OCI-LY3 (cell line): ENCODE measurements at regions not wholly inside any gene's neighbourhood (a gene's known extent, or its start where the extent isn't known, plus 50 kb on each side); places are given as distances from the start of the nearest gene placed in this dataset.

Experiments
- H2AFZ ChIP-seq: fragments of 200-600, 300-600 bp; shearing (Covaris generic); 2 replicates; pipeline ENCODE4 v1.6.0; 2014; ENCODE audit warnings: antibody characterized with exemption, low read depth, low read length
- H3K27ac ChIP-seq: fragments of 200-600, 300-600 bp; sonication (generic); 2 replicates; pipeline ENCODE4 v1.5.1; 2014; ENCODE audit warnings: mild to moderate bottlenecking, low read length, moderate library complexity, mixed read lengths
- H3K27me3 ChIP-seq: fragments of 200-600, 300-600 bp; sonication (generic); 2 replicates; pipeline ENCODE4 v1.6.1; 2014; ENCODE audit warnings: low read depth, low read length, mixed read lengths
- H3K36me3 ChIP-seq: fragments of 200-600, 300-600 bp; sonication (generic); replicated peaks from 2 replicates; pipeline ENCODE3; 2014; ENCODE audit warnings: low read depth, low read length, mixed read lengths
- H3K4me1 ChIP-seq: fragments of 300-600, 200-600 bp; sonication (generic); 2 replicates; pipeline ENCODE4 v1.6.1; 2014; ENCODE audit warnings: low read length, mixed read lengths
- H3K4me2 ChIP-seq: fragments of 200-600, 300-600 bp; sonication (generic); 2 replicates; pipeline ENCODE4 v1.6.1; 2014; ENCODE audit warnings: low read length, mixed read lengths
- H3K4me3 ChIP-seq: fragments of 300-600, 200-600 bp; sonication (generic); 2 replicates; pipeline ENCODE4 v1.5.1; 2014; ENCODE audit warnings: antibody characterized with exemption, mild to moderate bottlenecking, low read length, moderate library complexity
- H3K79me2 ChIP-seq: fragments of 300-600, 200-600 bp; shearing (Covaris generic); 2 replicates; pipeline ENCODE4 v1.6.1; 2014; ENCODE audit warnings: mild to moderate bottlenecking, low read length, mixed read lengths
- H3K9ac ChIP-seq: fragments of 300-600, 200-600 bp; shearing (Covaris generic); 2 replicates; pipeline ENCODE4 v1.6.0; 2014; ENCODE audit warnings: mild to moderate bottlenecking, low read length, moderate library complexity
- H3K9me3 ChIP-seq: fragments of 200-600, 300-600 bp; shearing (Covaris generic); 2 replicates; pipeline ENCODE4 v1.6.1; 2014; ENCODE audit warnings: low read length, mixed read lengths; ENCODE audit not compliant: insufficient read depth
- H4K20me1 ChIP-seq: fragments of 200-600, 300-600 bp; sonication (generic); 2 replicates; pipeline ENCODE4 v1.6.1; 2016; ENCODE audit warnings: low read length, mixed read lengths; ENCODE audit not compliant: insufficient read depth
- EZH2phosphoT487 ChIP-seq: fragments of 200-600 bp; shearing (Covaris generic); IDR thresholded peaks from 2 replicates; pipeline ENCODE4 v1.6.1; 2018; ENCODE audit warnings: antibody characterized with exemption, mixed run types, low read depth
- TF ChIP-seq, protein P1 (sequence below): fragments of 200-600, 300-600 bp; sonication (generic); IDR thresholded peaks from 2 replicates; pipeline ENCODE4 v1.5.1; 2014; ENCODE audit warnings: antibody characterized with exemption, low read length, low read depth

DNA sequence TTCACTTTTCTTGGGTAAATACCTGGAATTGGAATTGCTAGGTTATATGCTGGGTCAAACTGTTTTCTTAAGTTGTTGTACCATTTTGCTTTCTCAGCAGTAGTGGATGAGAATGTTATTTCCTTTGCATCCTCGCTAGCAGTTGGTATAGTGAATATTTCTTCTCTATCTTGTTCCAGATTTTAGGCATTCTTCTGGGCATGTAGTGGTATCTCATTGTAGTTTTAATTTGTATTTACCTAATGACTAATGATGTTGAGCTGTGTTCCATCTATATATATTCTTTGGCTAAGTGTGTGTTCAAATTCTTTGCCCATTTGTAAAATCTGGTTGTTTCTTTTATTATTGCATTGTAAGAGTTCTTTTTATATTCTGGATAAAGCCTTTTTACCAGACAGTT, 333.3 kb downstream of the MAT2B start:
- H2AFZ ChIP-seq, result no peak overlapping the region
- H3K27me3 ChIP-seq, result no peaks in the 10 kb centered on the region
- TF ChIP-seq EZH2phosphoT487, result no peak
- TF ChIP-seq, protein P1, sequence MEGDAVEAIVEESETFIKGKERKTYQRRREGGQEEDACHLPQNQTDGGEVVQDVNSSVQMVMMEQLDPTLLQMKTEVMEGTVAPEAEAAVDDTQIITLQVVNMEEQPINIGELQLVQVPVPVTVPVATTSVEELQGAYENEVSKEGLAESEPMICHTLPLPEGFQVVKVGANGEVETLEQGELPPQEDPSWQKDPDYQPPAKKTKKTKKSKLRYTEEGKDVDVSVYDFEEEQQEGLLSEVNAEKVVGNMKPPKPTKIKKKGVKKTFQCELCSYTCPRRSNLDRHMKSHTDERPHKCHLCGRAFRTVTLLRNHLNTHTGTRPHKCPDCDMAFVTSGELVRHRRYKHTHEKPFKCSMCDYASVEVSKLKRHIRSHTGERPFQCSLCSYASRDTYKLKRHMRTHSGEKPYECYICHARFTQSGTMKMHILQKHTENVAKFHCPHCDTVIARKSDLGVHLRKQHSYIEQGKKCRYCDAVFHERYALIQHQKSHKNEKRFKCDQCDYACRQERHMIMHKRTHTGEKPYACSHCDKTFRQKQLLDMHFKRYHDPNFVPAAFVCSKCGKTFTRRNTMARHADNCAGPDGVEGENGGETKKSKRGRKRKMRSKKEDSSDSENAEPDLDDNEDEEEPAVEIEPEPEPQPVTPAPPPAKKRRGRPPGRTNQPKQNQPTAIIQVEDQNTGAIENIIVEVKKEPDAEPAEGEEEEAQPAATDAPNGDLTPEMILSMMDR, result no peak
- no peak overlapping the region for H3K4me2 ChIP-seq
- H3K4me3 ChIP-seq, result no peak overlapping the region
- no peaks in the 10 kb centered on the region for H4K20me1 ChIP-seq
- no peak overlapping the region for H3K27ac ChIP-seq
- H3K36me3 ChIP-seq, result no peaks in the 10 kb centered on the region
- H3K9me3 ChIP-seq, result no peaks in the 10 kb centered on the region
- no peaks in the 10 kb centered on the region for H3K79me2 ChIP-seq
- no peak overlapping the region for H3K9ac ChIP-seq
- H3K4me1 ChIP-seq, result no peaks in the 10 kb centered on the region

DNA sequence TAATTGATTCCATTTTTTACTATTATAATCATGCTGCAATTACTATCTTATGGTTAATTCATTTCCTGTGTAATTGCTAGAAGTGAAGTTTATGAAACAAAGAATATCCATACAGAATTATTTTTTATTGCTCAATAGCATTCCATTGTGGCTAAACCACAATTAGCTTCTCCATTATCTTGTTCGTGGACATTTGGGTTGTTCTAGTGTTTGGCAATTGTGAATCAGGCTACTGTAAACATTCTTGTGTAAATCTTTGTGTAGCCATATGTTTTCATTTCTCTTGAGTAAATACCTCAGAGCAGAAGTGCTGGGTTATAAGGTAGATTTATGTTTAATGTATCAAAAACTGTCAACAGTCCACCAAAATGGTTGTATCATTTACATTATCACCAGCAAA, 341.1 kb downstream of the MAT2B start:
- Histone ChIP-seq H3K9me3 (no peaks in the 10 kb centered on the region), H3K4me1 (no peaks in the 10 kb centered on the region), H3K36me3 (no peaks in the 10 kb centered on the region), H4K20me1 (no peaks in the 10 kb centered on the region), H3K4me2 (no peak overlapping the region), H2AFZ (no peak overlapping the region), H3K9ac (no peak overlapping the region), H3K79me2 (no peaks in the 10 kb centered on the region), H3K4me3 (no peak overlapping the region), H3K27ac (no peak overlapping the region), H3K27me3 (no peaks in the 10 kb centered on the region)
- TF ChIP-seq, protein P1, result no peak
- TF ChIP-seq EZH2phosphoT487, result no peak

DNA sequence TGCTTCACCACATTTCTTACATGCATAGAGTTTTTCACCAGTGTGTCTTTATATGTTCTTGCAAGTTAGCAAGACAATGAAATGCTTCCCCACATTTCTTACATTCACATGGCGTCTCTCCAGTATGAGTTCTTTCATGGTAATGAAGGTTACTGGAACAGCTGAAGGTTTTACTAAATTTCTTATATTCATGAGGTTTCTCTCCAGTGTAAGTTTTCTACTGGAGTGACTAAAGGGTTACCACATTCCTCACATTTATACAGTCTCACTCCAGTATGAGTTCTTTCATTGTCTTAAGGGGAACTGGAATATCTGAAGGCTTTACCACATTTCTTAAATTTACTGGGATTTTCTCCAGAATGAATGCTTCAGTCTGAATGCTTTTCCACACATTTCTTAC, 350.3 kb downstream of the MAT2B start:
- Histone ChIP-seq H3K27me3 (no peaks in the 10 kb centered on the region), H4K20me1 (no peaks in the 10 kb centered on the region), H3K27ac (no peak overlapping the region), H3K9ac (no peak overlapping the region), H3K4me1 (no peaks in the 10 kb centered on the region), H3K79me2 (no peaks in the 10 kb centered on the region), H3K36me3 (no peaks in the 10 kb centered on the region), H3K9me3 (no peaks in the 10 kb centered on the region), H3K4me3 (no peak overlapping the region), H2AFZ (no peak overlapping the region), H3K4me2 (no peak overlapping the region)
- TF ChIP-seq, protein P1, result no peak
- TF ChIP-seq EZH2phosphoT487, result no peak

DNA sequence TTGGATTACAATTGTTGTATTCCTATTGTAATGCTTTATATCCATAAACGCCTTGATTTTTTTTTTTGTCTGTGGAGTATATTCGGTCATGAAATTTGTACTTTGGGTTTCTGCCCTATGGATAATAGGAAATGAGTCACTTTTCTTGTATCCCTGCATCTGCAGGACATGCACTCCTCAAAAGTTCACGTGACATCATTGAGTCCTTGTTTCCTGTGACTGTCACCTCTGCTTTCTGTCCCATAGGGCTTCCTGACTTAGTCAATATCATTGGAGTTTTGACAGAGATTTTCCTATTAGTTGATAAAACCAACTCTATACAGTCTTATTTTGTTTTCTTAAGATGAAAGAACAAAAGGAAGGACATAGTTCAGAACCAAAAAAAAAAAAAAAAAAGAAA, 356.3 kb downstream of the MAT2B start:
- Histone ChIP-seq H3K4me2 (no peak overlapping the region), H3K9me3 (no peaks in the 10 kb centered on the region), H4K20me1 (no peaks in the 10 kb centered on the region), H3K79me2 (no peaks in the 10 kb centered on the region), H3K36me3 (no peaks in the 10 kb centered on the region), H3K9ac (no peak overlapping the region), H3K4me3 (no peak overlapping the region), H3K27me3 (no peaks in the 10 kb centered on the region), H3K4me1 (no peaks in the 10 kb centered on the region), H2AFZ (no peak overlapping the region), H3K27ac (no peak overlapping the region)
- TF ChIP-seq, protein P1, result no peak
- no peak for TF ChIP-seq EZH2phosphoT487
